Lung (tissue), 11 donors: ENCODE measurements at regions not wholly inside any gene's neighbourhood (a gene's known extent, or its start where the extent isn't known, plus 50 kb on each side); places are given as distances from the start of the nearest gene placed in this dataset.

Experiments used
- ATAC-seq: fragments of 200-7000 bp; cut with Tn5 transposase; one replicate; pipeline ENCODE4 v1.9.1; 2020; ENCODE audit warnings: moderate number of reproducible peaks; ENCODE audit not compliant: insufficient read depth, low FRiP score
- DNase-seq, 3 donors: peaks; one replicate each; pipeline ENCODE4 v3.0.0-alpha.2; 2013 to 2017
- H3K27ac ChIP-seq, 2 donors: one replicate each; pipeline ENCODE4 v1.5.1; 2013; ENCODE audit warnings: mild to moderate bottlenecking in 2 of 2, moderate library complexity in 2 of 2, control low read depth in 1 of 2, inconsistent platforms in 1 of 2, low read depth in 1 of 2, low read length in 1 of 2
- H3K27me3 ChIP-seq, 3 donors: one replicate each; pipeline ENCODE4 v1.5.1; 2013; ENCODE audit warnings: low read length in 2 of 3; ENCODE audit not compliant: control insufficient read depth in 3 of 3, insufficient read depth in 3 of 3
- H3K36me3 ChIP-seq, 4 donors: one replicate each; pipeline ENCODE4 v1.5.1; 2013; ENCODE audit warnings: low read length in 4 of 4, mild to moderate bottlenecking in 1 of 4, moderate library complexity in 1 of 4; ENCODE audit not compliant: control insufficient read depth in 4 of 4, insufficient read depth in 4 of 4
- H3K4me1 ChIP-seq, 5 donors: one replicate each; pipeline ENCODE4 v1.5.1; 2013; ENCODE audit warnings: low read length in 5 of 5, mild to moderate bottlenecking in 2 of 5, moderate library complexity in 1 of 5; ENCODE audit not compliant: control insufficient read depth in 5 of 5, insufficient read depth in 5 of 5
- H3K4me3 ChIP-seq: one replicate; pipeline ENCODE4 v1.5.1; 2013; ENCODE audit warnings: mild to moderate bottlenecking, control low read depth, moderate library complexity
- H3K9ac ChIP-seq, 2 donors: one replicate each; pipeline ENCODE4 v1.5.1; 2013; ENCODE audit warnings: low read length in 2 of 2, control low read depth in 1 of 2; ENCODE audit not compliant: insufficient read depth in 1 of 2
- H3K9me3 ChIP-seq, 4 donors: one replicate each; pipeline ENCODE4 v1.5.1; 2013; ENCODE audit warnings: low read length in 3 of 4, mild to moderate bottlenecking in 1 of 4, moderate library complexity in 1 of 4; ENCODE audit not compliant: control insufficient read depth in 4 of 4, insufficient read depth in 3 of 4
- CTCF ChIP-seq: IDR thresholded peaks from 2 replicates; pipeline ENCODE4 v1.5.1; 2012; ENCODE audit warnings: mild to moderate bottlenecking; ENCODE audit errors: control extremely low read depth, extremely low read depth
- whole genome bisulfite sequencing, 2 donors: extraction: QIAGEN DNeasy Blood & Tissue Kit; methylation state at CpG; one replicate each; pipeline ENCODE4 v1.1.7; 2013; 5-methylcytosine and 5-hydroxymethylcytosine counted together
- donor health status: control.
- donor health status: control.
- donor health status: Bipolar disorder and iron deficiency.
- donor health status: healthy.
- donor health status: DM: yes; HTN: yes; CAD: no.

DNA sequence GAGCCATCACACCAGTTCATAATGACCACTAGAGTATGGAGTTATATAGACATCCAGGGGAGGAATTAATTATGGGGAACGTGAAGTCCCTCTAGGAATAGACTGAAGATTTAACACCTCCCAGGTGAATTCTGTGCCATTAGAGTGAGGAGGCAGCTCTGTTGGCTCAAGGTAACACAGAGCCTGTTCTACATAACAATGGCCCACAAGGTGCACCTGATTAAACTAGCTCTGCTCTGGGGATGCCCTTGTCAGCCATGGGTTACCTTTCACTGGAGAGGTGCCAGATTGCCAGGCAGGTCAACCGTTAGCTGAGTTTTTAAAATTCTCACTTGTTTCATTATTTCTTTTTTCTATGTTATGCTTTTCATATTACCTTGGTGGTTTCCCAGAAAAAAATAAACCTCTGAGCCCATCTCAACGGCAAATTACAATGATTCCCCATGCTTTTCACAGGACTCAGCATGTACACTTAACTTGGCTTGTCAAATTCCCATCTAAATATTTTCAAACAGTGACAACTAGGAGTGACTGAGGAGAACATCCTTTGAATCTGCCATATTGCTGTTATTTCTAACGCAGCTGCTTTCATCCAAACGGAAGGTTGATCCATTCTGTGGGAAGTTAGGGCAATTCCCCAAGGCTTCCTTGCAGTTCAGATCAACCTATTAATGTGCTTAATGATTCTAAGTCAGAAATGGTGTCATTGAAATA, 512.9 kb downstream of the MCTP2 start:
- 80 to 81% methylated on average over 5 of the region's 5 CpGs for WGBS, 2 donors
- no peak overlapping the region for H3K9ac ChIP-seq
- TF ChIP-seq CTCF, result no peak
- ATAC-seq (no peak), DNase-seq (no peak)
- H3K4me1 ChIP-seq, result peaks cover 0 to 15% (median under 1%) of the 10 kb centered on the region in 5 donors
- H3K36me3 ChIP-seq, result no peaks in the 10 kb centered on the region
- H3K9me3 ChIP-seq, result peaks cover 0 to 1% (median 0%) of the 10 kb centered on the region in 4 donors
- no peak overlapping the region for H3K4me3 ChIP-seq
- H3K27me3 ChIP-seq, result no peaks in the 10 kb centered on the region
- no peak overlapping the region for H3K27ac ChIP-seq

- H3K27ac ChIP-seq, result no peak overlapping the region
- H3K4me3 ChIP-seq, result no peak overlapping the region
- ATAC-seq (no peak), DNase-seq (peak in 1 of 3 donors; percentile 28)
- H3K9me3 ChIP-seq, result peaks cover 0 to 1% (median 0%) of the 10 kb centered on the region in 4 donors
- no peak overlapping the region for H3K9ac ChIP-seq
- no peaks in the 10 kb centered on the region for H3K27me3 ChIP-seq
- TF ChIP-seq CTCF, result no peak
- no peaks in the 10 kb centered on the region for H3K36me3 ChIP-seq
- peaks cover 0 to 24% (median 3%) of the 10 kb centered on the region in 5 donors for H3K4me1 ChIP-seq
- 77 to 78% methylated on average over 7 of the region's 7 CpGs for WGBS, 2 donors
Measured at GRCh38 chr15:94745371-94745770, 514.0 kb downstream of the MCTP2 start.

- H3K9ac ChIP-seq, result no peak overlapping the region
- H3K4me3 ChIP-seq, result no peak overlapping the region
- no peak for DNase-seq
- ATAC-seq, result no peak
- no peaks in the 10 kb centered on the region for H3K36me3 ChIP-seq
- peaks cover 0 to 24% (median 3%) of the 10 kb centered on the region in 5 donors for H3K4me1 ChIP-seq
- no peak overlapping the region for H3K27ac ChIP-seq
- TF ChIP-seq CTCF, result no peak
- H3K27me3 ChIP-seq, result no peaks in the 10 kb centered on the region
- H3K9me3 ChIP-seq, result no peaks in the 10 kb centered on the region
- WGBS, 2 donors, result 77 to 85% methylated on average over 3 of the region's 3 CpGs
Measured at GRCh38 chr15:94747510-94747909, 516.1 kb downstream of the MCTP2 start.
